T-helper 17 cell (primary cell): ENCODE measurements at regions not wholly inside any gene's neighbourhood (a gene's known extent, or its start where the extent isn't known, plus 50 kb on each side); places are given as distances from the start of the nearest gene placed in this dataset.

Experiments used
- ATAC-seq: fragments of 150-1000 bp; cut with Tn5 transposase; 2 replicates; pipeline ENCODE4 v1.10.0; 2021; ENCODE audit warnings: mild to moderate bottlenecking, moderate library complexity
- DNase-seq, 3 donors: peaks; one replicate each; pipeline versions ENCODE4 v3.0.0 to v3.0.0-alpha.2; 2020 to 2021
- H3K9me3 ChIP-seq: one replicate; pipeline ENCODE4 v1.7.0; 2013; ENCODE audit warnings: low read length, mild to moderate bottlenecking; ENCODE audit not compliant: control insufficient read depth, poor library complexity, severe bottlenecking
- H3K27ac Mint-ChIP-seq: one replicate; pipeline ENCODE4 v1.8.0; 2022; ENCODE audit warnings: mild to moderate bottlenecking, moderate library complexity, mixed read lengths
- H3K27me3 Mint-ChIP-seq: one replicate; pipeline ENCODE4 v1.8.0; 2022; ENCODE audit warnings: mixed read lengths
- H3K36me3 Mint-ChIP-seq: one replicate; pipeline ENCODE4 v1.8.0; 2022; ENCODE audit warnings: low read depth, mixed read lengths
- H3K4me1 Mint-ChIP-seq: one replicate; pipeline ENCODE4 v1.8.0; 2022; ENCODE audit warnings: mild to moderate bottlenecking, mixed read lengths
- H3K4me3 Mint-ChIP-seq: one replicate; pipeline ENCODE4 v1.8.0; 2022; ENCODE audit warnings: mild to moderate bottlenecking, moderate library complexity, mixed read lengths

DNA sequence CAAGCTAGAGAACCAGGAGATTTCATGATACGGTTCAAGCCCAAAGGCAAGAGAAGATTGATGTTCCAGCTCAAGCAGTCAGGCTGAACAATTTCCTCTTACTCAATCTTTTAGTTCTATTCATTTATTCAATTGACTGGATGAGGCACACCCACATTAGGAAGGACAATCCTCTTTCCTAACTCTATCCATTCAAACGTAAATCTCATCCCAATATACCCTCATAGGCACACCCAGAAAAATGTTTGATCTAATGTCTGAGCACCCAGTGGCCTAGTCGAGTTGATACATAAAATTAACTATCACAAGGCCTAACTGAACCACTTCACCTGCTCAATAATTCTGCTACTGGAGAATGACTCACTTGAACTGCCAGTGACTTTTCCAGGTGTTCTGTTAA, 180.7 kb downstream of the RAD51AP2 start:
- Mint-ChIP-seq H3K4me1 (no peaks in the 10 kb centered on the region), H3K27ac (no peak overlapping the region), H3K27me3 (no peaks in the 10 kb centered on the region), H3K4me3 (no peak overlapping the region), H3K36me3 (no peaks in the 10 kb centered on the region)
- H3K9me3 ChIP-seq = no peaks in the 10 kb centered on the region
- no peak for ATAC-seq
- no peak for DNase-seq

DNA sequence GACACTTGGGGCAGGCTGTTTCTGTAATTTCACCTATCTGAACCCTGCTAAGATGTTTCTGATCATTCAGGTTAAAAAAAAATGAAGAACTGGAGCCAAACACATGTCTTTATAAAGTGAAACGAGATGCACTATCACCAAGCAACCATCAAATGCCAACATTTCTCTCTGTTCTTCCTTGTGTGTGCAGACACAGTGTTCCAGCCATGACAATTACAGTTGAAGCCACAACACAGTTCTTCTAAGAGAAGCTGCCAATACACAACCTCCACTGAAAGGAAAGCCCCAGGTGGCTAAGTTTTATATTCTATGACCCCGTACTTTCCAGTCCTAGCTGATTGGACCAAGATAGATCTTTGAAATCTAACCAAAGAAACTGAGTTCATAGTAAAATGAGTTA, 181.8 kb downstream of the RAD51AP2 start:
- no peaks in the 10 kb centered on the region for H3K27me3 Mint-ChIP-seq
- DNase-seq = no peak
- ATAC-seq = no peak
- no peak overlapping the region for H3K27ac Mint-ChIP-seq
- H3K4me1 Mint-ChIP-seq = no peaks in the 10 kb centered on the region
- no peaks in the 10 kb centered on the region for H3K9me3 ChIP-seq
- no peaks in the 10 kb centered on the region for H3K36me3 Mint-ChIP-seq
- H3K4me3 Mint-ChIP-seq = no peak overlapping the region

DNA sequence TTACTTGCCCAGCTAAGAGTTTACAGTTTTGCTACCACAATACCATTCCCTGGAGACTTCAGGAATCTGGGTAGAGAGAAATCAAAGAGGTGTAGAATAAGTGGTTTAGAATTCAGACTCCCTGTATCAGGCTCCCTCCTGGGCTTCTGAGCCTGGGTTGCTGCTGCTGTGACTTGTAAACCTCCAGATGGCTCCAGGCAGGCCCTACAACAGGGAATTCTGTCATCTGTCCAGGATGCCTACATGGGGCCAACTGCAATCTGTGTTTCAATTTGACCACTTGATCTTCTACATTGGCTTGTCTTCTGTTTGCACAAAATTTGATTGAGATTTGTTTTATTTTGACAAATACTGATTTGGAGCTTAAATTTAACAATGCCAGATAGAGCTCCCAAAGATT, 183.9 kb downstream of the RAD51AP2 start:
- Mint-ChIP-seq H3K36me3 (no peaks in the 10 kb centered on the region), H3K27ac (no peak overlapping the region), H3K4me1 (no peaks in the 10 kb centered on the region), H3K27me3 (no peaks in the 10 kb centered on the region), H3K4me3 (no peak overlapping the region)
- H3K9me3 ChIP-seq = no peaks in the 10 kb centered on the region
- no peak for DNase-seq
- ATAC-seq = no peak

DNA sequence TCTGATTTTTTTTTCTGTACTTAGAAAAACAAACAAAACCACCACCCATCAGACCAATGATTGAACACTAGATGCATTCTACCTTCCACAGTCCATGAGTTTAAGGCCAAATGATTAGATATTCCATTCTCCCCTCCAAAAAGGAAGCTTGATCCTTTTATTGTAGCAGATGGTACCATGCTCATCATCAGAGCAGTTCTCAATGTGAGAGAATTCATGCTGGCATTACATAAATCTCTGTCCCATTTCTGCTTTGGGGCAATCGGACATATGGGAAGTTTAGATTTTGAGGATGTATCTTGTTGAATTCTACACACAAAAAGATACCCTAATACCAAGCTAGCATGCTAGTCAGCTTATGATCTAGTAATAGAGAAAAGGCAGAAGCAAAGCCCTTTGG, 186.6 kb downstream of the RAD51AP2 start:
- H3K4me1 Mint-ChIP-seq = no peaks in the 10 kb centered on the region
- ATAC-seq = no peak

DNA sequence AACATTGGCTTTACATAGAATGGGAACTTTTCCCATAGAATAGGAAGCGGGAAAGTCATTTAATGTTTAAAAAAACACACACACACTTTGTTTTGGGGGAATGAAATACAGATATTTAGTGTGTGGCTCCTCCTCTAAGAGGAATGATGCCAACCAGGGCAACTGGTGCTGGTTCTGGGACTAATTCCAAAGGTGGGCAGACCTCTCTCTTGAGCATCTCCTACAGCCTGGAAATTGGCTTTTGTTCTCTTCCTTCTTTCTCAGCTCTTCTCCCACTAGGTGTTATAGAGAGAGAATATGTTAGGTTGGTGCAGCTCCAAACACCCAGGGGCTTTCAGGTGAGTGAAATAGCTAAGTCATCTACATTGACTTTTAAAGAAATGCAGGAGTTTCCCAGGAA, 190.1 kb downstream of the RAD51AP2 start:
- H3K27me3 Mint-ChIP-seq = no peaks in the 10 kb centered on the region
- H3K4me3 Mint-ChIP-seq = no peak overlapping the region
- H3K36me3 Mint-ChIP-seq = no peaks in the 10 kb centered on the region
- H3K9me3 ChIP-seq = no peaks in the 10 kb centered on the region
- no peaks in the 10 kb centered on the region for H3K4me1 Mint-ChIP-seq
- ATAC-seq (no peak), DNase-seq (no peak)
- H3K27ac Mint-ChIP-seq = no peak overlapping the region

More for the DNA sequence above, 186.6 kb downstream of the RAD51AP2 start:
- DNase-seq = no peak
- H3K27me3 Mint-ChIP-seq = no peaks in the 10 kb centered on the region
- no peak overlapping the region for H3K4me3 Mint-ChIP-seq
- no peaks in the 10 kb centered on the region for H3K9me3 ChIP-seq
- H3K36me3 Mint-ChIP-seq = no peaks in the 10 kb centered on the region
- H3K27ac Mint-ChIP-seq = no peak overlapping the region

DNA sequence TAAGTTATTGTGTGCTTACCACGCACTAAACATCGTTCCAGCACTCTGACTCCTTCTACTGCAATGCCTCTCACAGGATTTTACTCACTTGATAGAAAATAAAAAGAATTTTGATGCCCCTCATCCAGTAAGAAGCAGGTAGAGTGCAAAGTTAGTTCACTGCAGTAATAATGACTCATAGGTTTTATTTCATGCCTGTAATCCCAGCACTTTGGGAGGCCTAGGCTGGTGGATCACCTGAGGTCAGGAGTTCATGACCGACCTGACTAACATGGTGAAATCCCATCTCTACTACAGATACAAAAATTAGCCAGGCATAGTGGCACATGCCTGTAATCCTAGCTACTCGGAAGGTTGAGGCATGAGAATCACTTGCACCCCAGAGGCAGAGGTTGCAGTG, 190.6 kb downstream of the RAD51AP2 start:
- H3K9me3 ChIP-seq = no peaks in the 10 kb centered on the region
- no peak overlapping the region for H3K4me3 Mint-ChIP-seq
- no peaks in the 10 kb centered on the region for H3K27me3 Mint-ChIP-seq
- H3K27ac Mint-ChIP-seq = no peak overlapping the region
- H3K4me1 Mint-ChIP-seq = no peaks in the 10 kb centered on the region
- DNase-seq (no peak), ATAC-seq (no peak)
- H3K36me3 Mint-ChIP-seq = no peaks in the 10 kb centered on the region

DNA sequence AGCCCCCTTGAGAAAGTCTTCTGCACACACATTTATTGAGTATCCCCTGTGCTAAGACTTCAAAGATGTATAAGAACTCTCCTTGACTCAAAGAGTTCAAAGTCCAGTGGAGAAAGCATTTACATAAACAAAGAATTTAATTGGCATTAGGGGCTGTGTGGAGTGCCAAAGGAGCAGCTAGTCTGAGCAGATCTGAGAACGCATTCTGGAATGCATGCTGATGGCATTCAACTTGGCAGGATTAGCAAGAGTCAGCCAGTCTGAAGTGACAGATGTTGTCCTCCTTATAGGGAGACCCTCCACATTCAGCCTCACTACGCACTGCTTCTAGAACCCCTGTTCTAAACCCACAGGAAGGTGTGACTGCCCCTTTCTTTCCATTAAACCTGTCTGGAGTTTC, 191.5 kb downstream of the RAD51AP2 start:
- Mint-ChIP-seq H3K4me1 (no peaks in the 10 kb centered on the region), H3K36me3 (no peaks in the 10 kb centered on the region), H3K4me3 (no peak overlapping the region), H3K27ac (no peak overlapping the region), H3K27me3 (no peaks in the 10 kb centered on the region)
- no peaks in the 10 kb centered on the region for H3K9me3 ChIP-seq
- ATAC-seq (no peak), DNase-seq (no peak)

DNA sequence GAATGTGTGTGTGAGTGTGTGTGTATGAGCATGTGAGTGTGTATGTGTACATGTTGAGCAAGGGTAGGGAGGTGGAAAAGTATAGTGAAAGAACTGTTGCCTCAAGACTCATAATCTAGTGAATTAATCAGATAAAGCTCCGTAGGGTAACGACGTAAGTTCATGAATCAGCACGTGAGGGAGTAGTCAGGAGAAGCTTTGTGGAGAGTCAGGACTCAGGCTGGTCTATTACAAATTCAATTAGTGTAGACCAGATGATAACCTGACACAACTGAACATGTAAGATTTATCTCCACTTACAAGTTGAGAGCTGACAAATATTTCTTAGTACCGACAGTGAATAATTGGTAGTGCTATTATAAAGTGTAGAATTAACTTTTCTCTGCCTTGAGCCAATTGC, 194.5 kb downstream of the RAD51AP2 start:
- Mint-ChIP-seq H3K36me3 (no peaks in the 10 kb centered on the region), H3K4me3 (no peak overlapping the region), H3K4me1 (no peaks in the 10 kb centered on the region), H3K27me3 (no peaks in the 10 kb centered on the region), H3K27ac (no peak overlapping the region)
- DNase-seq (no peak), ATAC-seq (no peak)
- H3K9me3 ChIP-seq = peaks cover 2% of the 10 kb centered on the region

DNA sequence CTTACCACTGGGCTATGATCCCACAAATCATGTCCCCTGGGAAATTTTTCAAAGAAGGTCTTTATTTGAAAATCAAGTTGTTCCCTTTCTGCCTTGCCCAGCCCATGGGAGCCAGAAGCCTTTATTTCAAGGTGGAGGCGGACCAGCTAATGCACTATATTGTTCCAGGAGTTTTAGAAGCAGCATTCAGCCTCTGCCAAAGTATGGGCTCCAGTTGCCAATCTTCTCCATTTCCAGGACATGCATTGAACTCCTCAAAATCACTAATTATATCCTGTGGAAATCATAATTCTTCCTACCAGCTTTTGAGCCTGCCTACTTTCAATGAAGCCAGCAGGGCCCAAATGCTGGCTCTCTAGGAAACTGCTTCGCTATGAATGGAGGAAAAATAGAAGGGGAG, 195.8 kb downstream of the RAD51AP2 start:
- H3K4me3 Mint-ChIP-seq = no peak overlapping the region
- no peak for ATAC-seq
- no peak overlapping the region for H3K27ac Mint-ChIP-seq
- no peak for DNase-seq
- H3K9me3 ChIP-seq = peaks cover 2% of the 10 kb centered on the region
- no peaks in the 10 kb centered on the region for H3K4me1 Mint-ChIP-seq
- no peaks in the 10 kb centered on the region for H3K36me3 Mint-ChIP-seq
- H3K27me3 Mint-ChIP-seq = no peaks in the 10 kb centered on the region

DNA sequence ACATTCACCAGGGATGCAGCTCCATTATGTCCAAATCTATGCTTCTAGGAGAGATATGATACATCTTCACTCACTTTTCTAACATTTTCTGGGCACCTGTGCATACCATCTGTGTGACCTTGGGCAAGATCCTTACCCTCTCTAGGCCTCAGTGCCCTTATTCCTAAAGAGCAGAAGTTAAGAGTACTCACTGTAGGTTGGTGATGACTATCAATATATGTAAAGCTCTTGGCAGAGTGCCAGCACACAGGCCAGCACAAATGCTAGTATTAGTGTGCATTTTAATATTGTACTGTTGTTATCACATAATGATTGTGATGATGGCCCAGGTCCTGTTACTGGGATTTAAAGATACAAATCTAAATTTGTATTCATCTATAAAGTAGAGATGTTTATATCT, 199.2 kb downstream of the RAD51AP2 start:
- H3K36me3 Mint-ChIP-seq = no peaks in the 10 kb centered on the region
- no peak overlapping the region for H3K27ac Mint-ChIP-seq
- no peak for ATAC-seq
- H3K4me3 Mint-ChIP-seq = no peak overlapping the region
- peaks cover 2% of the 10 kb centered on the region for H3K9me3 ChIP-seq
- DNase-seq = no peak
- no peaks in the 10 kb centered on the region for H3K27me3 Mint-ChIP-seq
- no peaks in the 10 kb centered on the region for H3K4me1 Mint-ChIP-seq

DNA sequence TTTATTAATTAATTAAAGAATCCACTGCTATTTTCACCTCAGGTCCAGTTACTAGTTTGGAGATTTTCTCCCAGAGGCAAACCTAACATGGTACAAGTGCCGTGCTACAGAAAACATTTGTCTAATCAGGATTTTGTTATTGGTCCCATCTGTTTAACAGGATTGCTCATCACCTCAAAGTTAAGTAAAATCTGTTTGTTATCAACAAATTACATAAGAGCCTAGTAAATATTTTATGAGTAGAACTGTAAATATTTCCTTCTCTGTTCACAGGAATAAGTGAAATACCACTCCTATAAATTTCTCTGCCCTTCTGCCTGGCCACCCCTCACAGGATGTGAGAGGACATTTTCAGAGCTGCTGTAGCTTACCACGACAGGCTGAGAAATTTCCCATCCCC, 200.2 kb downstream of the RAD51AP2 start:
- H3K27ac Mint-ChIP-seq = no peak overlapping the region
- no peaks in the 10 kb centered on the region for H3K27me3 Mint-ChIP-seq
- peaks cover 2% of the 10 kb centered on the region for H3K9me3 ChIP-seq
- H3K4me1 Mint-ChIP-seq = no peaks in the 10 kb centered on the region
- DNase-seq (no peak), ATAC-seq (no peak)
- H3K36me3 Mint-ChIP-seq = no peaks in the 10 kb centered on the region
- H3K4me3 Mint-ChIP-seq = no peak overlapping the region

DNA sequence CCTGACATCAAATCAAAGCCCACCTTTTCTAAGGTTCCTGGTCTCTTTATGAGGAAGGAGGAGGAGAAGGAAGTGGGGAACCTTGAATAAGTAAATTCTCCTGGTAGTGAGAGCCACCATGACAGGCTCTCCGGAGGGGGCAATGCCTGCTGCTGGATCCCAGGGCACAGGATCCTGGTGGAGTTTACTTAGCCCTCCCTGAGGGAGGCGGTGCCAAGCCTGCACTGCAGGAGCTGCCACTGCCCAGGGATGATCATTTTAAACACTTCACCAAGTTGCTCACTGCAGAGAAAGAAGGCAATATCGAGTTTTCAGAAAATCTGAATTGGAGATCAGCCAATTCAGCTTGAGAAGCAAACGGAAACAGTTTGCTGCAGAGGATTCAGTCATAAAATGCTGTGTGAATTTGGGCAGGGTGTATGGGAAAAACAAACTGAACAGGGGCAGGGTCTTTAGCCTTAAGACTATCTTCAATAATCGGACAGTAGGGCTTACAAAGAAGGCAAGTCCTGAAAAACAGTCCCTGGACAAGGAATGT, 200.7 kb downstream of the RAD51AP2 start:
- no peak overlapping the region for H3K4me3 Mint-ChIP-seq
- DNase-seq (no peak), ATAC-seq (no peak)
- H3K9me3 ChIP-seq = peaks cover 2% of the 10 kb centered on the region
- no peaks in the 10 kb centered on the region for H3K4me1 Mint-ChIP-seq
- H3K27ac Mint-ChIP-seq = no peak overlapping the region
- no peaks in the 10 kb centered on the region for H3K36me3 Mint-ChIP-seq
- no peaks in the 10 kb centered on the region for H3K27me3 Mint-ChIP-seq

DNA sequence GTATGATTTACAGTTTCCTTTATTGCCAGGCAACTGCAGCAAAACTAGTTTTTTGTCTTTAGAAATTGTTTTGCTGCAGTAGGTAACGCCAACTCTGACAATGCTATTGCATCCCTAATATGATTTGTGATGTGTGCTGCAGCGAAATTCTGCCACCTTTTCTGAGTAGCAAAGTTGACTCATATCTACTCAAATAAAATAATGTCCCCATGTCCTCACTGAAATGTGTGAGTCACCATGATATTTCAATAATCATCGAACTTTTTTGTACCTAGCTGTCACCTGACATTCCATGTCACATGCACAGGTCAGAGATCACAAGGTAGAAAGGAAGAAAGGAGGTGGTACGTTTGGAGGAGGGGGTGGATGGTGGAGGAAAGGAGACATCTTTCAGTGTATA, 205.0 kb downstream of the RAD51AP2 start:
- no peak overlapping the region for H3K27ac Mint-ChIP-seq
- ATAC-seq (no peak), DNase-seq (no peak)
- no peaks in the 10 kb centered on the region for H3K27me3 Mint-ChIP-seq
- H3K4me1 Mint-ChIP-seq = no peaks in the 10 kb centered on the region
- H3K36me3 Mint-ChIP-seq = no peaks in the 10 kb centered on the region
- no peaks in the 10 kb centered on the region for H3K9me3 ChIP-seq
- no peak overlapping the region for H3K4me3 Mint-ChIP-seq

DNA sequence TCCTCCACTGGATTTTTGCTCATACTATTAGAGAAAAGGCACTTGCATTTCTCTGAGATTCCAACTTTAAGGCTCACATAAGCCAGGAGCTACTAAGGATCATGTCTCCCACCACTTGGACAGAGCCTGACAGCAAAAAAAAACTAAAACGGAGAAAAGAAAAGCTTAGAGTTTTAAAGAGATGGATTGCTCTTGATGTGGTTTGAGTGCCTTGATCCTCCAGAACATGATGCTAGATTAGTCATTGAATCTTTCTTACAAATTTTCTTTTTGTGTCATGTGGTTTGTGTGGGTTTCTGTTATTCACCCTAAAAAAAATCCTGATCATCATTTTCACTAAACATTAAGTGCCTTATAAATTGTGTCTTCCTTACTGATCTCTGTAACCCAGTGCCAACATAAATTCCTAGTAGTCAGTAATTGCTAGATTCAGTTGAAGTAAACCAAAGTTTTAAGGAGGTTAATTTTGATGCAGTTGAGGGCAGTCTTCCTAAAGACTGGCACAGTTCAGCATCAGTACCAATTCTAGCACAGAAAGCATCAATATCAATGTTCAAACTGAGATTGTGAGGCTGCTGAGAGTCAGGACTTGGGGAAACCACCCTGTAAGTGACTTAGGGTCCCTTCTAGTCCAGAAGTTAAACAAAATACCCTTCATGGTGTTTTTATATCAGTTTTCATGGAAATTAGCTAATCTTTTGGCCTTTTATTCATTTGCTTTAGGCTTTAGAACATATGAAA, 206.3 kb downstream of the RAD51AP2 start:
- Mint-ChIP-seq H3K4me1 (no peaks in the 10 kb centered on the region), H3K36me3 (no peaks in the 10 kb centered on the region), H3K27ac (no peak overlapping the region), H3K27me3 (no peaks in the 10 kb centered on the region), H3K4me3 (no peak overlapping the region)
- no peak for DNase-seq
- ATAC-seq = no peak
- H3K9me3 ChIP-seq = no peaks in the 10 kb centered on the region
